ENCODE measurements at regions not wholly inside any gene's neighbourhood (a gene's known extent, or its start where the extent isn't known, plus 50 kb on each side); places are given as distances from the start of the nearest gene placed in this dataset.
"Not testable (repeated sequence)": the region's sequence is repeated elsewhere in the genome, so short reads cannot be mapped to it uniquely, and the experiment has no call there.

GRCh38 chr7:113775804-113776203 is 143.0 kb downstream of the PPP1R3A start:
- DNase-seq, result no peak

- no peak for DNase-seq
Observed at GRCh38 chr7:113775401-113775800, 143.4 kb downstream of the PPP1R3A start.

DNA sequence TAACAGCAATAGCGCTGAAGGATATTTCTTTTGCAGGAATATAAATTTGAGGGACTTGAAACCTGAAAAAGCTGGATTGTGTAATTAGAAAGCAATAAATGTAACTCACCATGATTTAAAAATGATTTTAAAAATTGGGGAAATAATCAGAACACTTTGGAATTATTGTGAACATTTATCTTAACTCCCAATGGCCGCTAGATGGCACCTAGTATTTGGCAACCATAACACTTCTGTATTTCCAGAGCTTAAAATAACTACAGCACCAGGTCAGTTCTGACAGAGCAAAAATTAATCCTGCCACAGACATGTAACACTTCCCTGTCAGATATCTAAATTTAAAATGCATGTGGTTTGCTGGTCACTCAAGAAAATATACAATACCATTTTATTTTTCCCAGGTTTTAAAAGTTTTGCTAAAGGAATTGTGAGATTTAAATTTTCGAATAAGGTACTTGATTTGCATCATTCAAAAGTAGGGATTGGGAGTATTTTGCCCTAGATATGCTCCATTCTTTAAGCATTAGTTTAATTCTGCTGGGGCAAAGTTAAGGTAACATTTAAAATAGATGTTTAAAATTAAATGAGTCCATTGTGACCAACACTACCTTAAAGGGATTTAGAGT is 144.5 kb downstream of the PPP1R3A start:
- DNase-seq, result peak; percentile 61

GRCh38 chr7:113770146-113770738 is 148.6 kb downstream of the PPP1R3A start:
- DNase-seq, result no peak

DNA sequence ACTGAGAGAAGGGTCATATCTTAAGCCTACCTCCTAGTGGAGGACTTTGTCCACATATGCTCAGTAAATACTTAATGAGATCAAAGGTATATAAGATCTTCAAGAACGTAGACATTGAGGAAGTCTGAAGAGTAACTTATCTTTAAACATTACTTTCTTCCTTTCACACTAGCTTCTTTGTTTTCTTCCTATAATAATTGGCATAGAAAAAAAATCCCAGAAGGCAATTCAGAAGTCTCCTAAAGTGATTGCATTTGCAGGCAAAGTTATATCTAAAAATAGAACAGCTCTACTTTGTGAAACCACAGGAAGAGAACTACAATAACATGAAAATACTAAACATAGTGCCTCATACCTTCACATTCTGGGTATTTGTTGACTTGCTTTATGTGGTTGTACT is 150.4 kb downstream of the PPP1R3A start:
- DNase-seq, result no peak

DNA sequence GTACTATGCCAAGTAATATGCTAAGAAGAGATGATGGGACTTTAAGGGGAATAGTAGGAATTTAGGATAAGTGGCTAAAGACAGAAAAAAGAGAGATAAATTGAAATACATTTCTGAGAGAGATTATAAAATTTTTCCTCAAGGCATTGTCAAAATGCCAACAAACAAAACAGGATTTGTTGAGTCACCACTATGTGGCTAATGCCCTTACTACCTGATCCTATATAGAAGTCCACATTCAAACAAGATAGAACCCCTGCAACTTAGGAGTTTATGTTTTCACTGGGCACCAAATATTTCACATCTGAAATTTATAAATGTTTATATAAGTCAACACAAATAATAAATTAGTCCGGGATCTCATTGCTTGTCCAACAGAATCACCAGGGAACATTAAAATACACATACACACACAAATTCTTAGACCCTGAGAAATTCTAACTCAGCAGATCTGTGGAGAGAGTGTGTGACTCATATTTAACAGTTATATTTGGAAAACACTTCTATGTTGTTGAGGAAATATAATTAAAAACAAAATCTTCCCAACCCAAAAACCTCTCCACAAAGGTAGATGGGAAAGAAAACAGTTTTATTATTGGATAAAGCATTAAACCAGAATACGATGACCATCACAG is 154.3 kb downstream of the PPP1R3A start:
- no peak for DNase-seq

GRCh38 chr7:113763226-113763625 is 155.6 kb downstream of the PPP1R3A start:
- DNase-seq, result no peak

- DNase-seq, result no peak
Observed at GRCh38 chr7:113756250-113756649, 162.6 kb downstream of the PPP1R3A start.

DNA sequence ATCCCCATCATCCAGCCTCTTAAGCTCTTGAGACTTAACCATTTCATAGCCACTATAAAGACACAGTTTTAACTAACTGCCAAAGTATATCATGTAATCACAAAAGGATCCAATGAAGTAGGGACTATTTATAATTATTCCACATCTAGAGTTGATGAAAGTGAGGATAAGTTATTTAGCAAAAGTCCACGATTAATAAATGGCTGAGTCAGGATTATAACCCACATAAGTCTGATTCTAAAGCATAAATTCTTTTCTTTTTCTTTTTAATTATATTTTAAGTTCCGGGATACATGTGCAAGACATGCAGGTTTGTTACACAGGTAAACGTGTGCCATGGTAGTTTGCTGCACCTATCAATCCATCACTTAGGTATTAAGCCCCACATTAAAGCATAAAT is 166.1 kb downstream of the PPP1R3A start:
- DNase-seq, result no peak

DNA sequence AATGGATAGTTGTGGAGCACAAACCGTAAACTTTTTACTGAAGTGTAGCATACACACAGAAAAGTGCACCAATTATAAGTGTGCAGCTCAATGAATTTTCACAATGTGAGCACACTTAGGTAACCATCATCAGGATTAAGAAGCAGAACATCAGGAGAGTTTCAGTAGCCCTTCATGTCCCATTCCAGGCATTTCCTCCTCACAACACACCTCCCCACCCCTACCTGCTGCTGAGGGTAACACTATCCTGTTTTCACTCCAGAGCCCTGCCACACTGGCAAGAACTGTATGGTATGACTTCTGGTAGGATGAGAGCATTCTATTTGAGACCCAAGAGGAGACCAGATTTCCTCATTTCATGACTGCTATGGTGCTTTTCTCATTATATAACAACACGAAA is 166.5 kb downstream of the PPP1R3A start:
- no peak for DNase-seq

DNA sequence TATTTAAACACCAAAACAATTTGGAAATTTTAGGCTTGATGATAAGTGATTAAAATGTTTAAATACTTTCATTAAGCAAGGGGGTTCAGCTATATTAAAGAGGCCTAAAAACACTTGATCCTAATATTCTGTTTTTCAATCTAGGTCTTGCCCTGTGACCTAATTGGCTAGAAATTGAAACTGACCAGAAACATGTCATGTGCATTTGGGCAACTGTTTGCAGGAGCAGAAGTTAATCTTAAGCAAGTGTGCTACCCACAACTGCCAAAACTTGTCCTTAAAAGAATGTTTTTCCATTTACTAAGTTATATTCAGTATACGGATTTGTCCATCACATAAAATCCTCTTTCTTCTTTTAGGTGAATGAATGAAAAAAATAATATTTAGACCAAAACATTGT is 167.3 kb downstream of the PPP1R3A start:
- no peak for DNase-seq

DNA sequence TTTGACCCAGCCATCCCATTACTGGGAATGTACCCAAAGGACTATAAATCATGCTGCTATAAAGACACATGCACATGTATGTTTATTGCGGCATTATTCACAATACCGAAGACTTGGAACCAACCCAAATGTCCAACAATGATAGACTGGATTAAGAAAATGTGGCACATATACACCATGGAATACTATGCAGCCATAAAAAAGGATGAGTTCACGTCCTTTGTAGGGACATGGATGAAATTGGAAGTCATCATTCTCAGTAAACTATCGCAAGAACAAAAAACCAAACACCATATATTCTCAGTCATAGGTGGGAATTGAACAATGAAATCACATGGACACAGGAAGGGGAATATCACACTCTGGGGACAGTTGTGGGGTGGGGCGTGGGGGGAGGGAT is 170.4 kb downstream of the PPP1R3A start:
- DNase-seq, result not testable (repeated sequence)

- not testable (repeated sequence) for DNase-seq
Observed at GRCh38 chr7:113742946-113743431, 175.8 kb downstream of the PPP1R3A start.

- no peak for DNase-seq
Observed at GRCh38 chr7:113742377-113742776, 176.4 kb downstream of the PPP1R3A start.

GRCh38 chr7:113731571-113731970 is 187.2 kb downstream of the PPP1R3A start:
- no peak for DNase-seq

- no peak for DNase-seq
Observed at GRCh38 chr7:113730309-113730955, 188.4 kb downstream of the PPP1R3A start.

DNA sequence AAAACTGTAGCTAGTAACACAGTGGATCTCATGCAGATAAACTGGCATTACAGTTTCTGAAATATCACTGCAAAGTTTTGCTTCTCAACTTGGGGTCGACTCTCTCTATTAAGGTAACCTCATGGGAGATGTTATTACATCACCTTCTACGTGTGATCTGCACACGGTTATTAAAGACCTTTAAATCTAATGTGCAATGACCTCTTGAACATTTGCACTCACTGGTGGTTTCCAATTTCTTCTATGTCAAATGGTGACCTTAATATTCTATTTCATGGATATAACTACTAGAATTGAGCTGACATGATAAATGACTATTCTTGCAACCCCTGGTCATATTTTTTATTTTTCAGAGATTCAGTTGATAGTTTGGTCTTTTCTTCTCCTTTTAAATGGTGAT is 191.3 kb downstream of the PPP1R3A start:
- DNase-seq, result no peak

DNA sequence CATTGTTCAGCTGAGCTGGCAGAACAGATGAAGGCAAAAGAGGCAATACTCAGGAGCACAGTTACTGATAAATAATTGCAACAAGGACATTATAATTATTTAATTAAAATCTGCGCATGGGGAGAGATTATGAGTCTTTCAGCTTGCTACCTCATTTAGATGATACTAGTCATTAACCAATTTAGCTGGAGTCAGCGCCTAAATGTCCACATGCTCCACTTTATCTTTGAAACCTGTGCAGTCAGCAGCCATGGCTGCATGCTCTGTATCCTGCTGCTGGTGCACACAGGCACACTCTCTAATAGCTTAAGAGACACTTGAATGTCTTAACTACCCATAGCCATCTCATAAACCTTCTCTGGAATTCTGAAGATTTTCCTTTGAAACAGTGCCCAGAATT is 196.8 kb downstream of the PPP1R3A start:
- DNase-seq, result no peak

GRCh38 chr7:113717739-113718138 is 201.1 kb downstream of the PPP1R3A start:
- no peak for DNase-seq

- DNase-seq, result no peak
Observed at GRCh38 chr7:113715981-113716856, 202.6 kb downstream of the PPP1R3A start.

- no peak for DNase-seq
Observed at GRCh38 chr7:113715262-113715661, 203.5 kb downstream of the PPP1R3A start.

DNA sequence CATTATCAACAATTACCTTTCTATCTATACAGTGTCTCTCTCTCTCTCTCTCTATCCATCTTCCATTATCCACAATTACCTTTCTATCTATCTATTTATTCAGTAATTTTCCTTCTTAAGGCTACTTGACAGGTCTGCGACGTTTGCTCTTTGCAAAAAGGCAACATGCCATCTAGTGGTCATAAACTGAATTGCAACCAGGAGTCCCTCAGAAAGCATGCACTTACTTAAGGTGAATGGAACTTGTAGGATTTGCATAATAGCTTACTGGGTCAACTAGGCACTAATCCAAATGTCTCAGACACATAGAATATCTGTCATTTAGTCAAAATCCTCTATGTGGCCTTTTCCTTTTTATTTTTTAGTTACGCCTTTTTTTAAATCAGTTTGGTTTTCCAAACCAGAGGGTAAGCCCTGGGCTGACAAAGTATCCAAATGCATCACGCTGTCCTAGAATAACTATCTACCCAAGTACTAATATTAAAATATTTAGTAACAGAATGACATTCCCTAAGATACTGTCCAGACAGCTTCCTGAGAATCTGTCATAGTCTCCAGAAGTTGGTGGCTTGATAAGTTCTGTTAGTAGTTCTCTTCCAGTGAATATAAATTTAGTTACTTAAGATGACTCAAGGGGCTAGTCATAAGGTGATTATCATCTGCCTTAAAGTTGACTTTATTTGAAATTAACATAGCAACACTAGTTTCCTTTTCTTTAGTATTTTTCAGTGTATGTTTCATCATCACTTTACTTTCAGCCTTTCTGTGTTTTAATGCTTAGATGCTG is 208.3 kb downstream of the PPP1R3A start:
- DNase-seq, result peak; percentile 73
